ENCODE measurements at regions not wholly inside any gene's neighbourhood (a gene's known extent, or its start where the extent isn't known, plus 50 kb on each side); places are given as distances from the start of the nearest gene placed in this dataset.

GRCh38 chr5:62702126-62702525, 123.5 kb downstream of the LRRC70 start:
- no peaks in the 10 kb centered on the region for H3K9me3 ChIP-seq (ENCODE audit: low read length)
- no peak overlapping the region for H3K4me3 ChIP-seq (ENCODE audit: low read depth, low read length, poor library complexity, severe bottlenecking)
- no peak overlapping the region for H3K27ac ChIP-seq (ENCODE audit: low read depth, low read length, poor library complexity, severe bottlenecking)
- H3K79me2 ChIP-seq (ENCODE audit: insufficient read depth, low read length) = no peaks in the 10 kb centered on the region
- H3K27me3 ChIP-seq (ENCODE audit: insufficient read depth, low read length) = no peaks in the 10 kb centered on the region
- no peaks in the 10 kb centered on the region for H3K4me1 ChIP-seq (ENCODE audit: insufficient read depth, low read length, severe bottlenecking)
- H2AFZ ChIP-seq (ENCODE audit: low read length) = no peak overlapping the region
- H4K20me1 ChIP-seq (ENCODE audit: insufficient read depth, low read length) = no peaks in the 10 kb centered on the region
- H3K9me2 ChIP-seq (ENCODE audit: low read depth, low read length) = no peaks in the 10 kb centered on the region
- H3F3A ChIP-seq (ENCODE audit: insufficient read depth, low read length) = no peaks in the 10 kb centered on the region
- H3K4me2 ChIP-seq (ENCODE audit: low read length) = no peak overlapping the region
- H3K36me3 ChIP-seq (ENCODE audit: insufficient read depth, low read length) = no peaks in the 10 kb centered on the region
- no peak for TF ChIP-seq EZH2 (IDR thresholded peaks at IDR 0.05; ENCODE audit: borderline replicate concordance, low read length)
- no peak for TF ChIP-seq CTCF (IDR thresholded peaks at IDR 0.05; ENCODE audit: low read length)
- no peak overlapping the region for H3K9ac ChIP-seq (ENCODE audit: low read length)

- Histone ChIP-seq H3F3A (ENCODE audit: insufficient read depth, low read length) (no peaks in the 10 kb centered on the region), H3K9me2 (ENCODE audit: low read depth, low read length) (no peaks in the 10 kb centered on the region), H3K27me3 (ENCODE audit: insufficient read depth, low read length) (no peaks in the 10 kb centered on the region), H3K27ac (ENCODE audit: low read depth, low read length, poor library complexity, severe bottlenecking) (no peak overlapping the region), H3K79me2 (ENCODE audit: insufficient read depth, low read length) (no peaks in the 10 kb centered on the region), H4K20me1 (ENCODE audit: insufficient read depth, low read length) (no peaks in the 10 kb centered on the region), H3K4me3 (ENCODE audit: low read depth, low read length, poor library complexity, severe bottlenecking) (no peak overlapping the region), H3K4me2 (ENCODE audit: low read length) (no peak overlapping the region), H2AFZ (ENCODE audit: low read length) (no peak overlapping the region), H3K9me3 (ENCODE audit: low read length) (no peaks in the 10 kb centered on the region), H3K36me3 (ENCODE audit: insufficient read depth, low read length) (no peaks in the 10 kb centered on the region), H3K9ac (ENCODE audit: low read length) (no peak overlapping the region), H3K4me1 (ENCODE audit: insufficient read depth, low read length, severe bottlenecking) (no peaks in the 10 kb centered on the region)
- TF ChIP-seq EZH2 (IDR thresholded peaks at IDR 0.05; ENCODE audit: borderline replicate concordance, low read length) (no peak), CTCF (IDR thresholded peaks at IDR 0.05; ENCODE audit: low read length) (no peak)
Observed at GRCh38 chr5:62701036-62701435, 122.4 kb downstream of the LRRC70 start.

- H3K79me2 ChIP-seq (ENCODE audit: insufficient read depth, low read length) = no peaks in the 10 kb centered on the region
Observed at GRCh38 chr5:62698756-62699155, 120.1 kb downstream of the LRRC70 start.

More at GRCh38 chr5:62698756-62699155, 120.1 kb downstream of the LRRC70 start:
- no peaks in the 10 kb centered on the region for H4K20me1 ChIP-seq (ENCODE audit: insufficient read depth, low read length)
- no peaks in the 10 kb centered on the region for H3K9me2 ChIP-seq (ENCODE audit: low read depth, low read length)
- no peak overlapping the region for H3K27ac ChIP-seq (ENCODE audit: low read depth, low read length, poor library complexity, severe bottlenecking)
- H3F3A ChIP-seq (ENCODE audit: insufficient read depth, low read length) = no peaks in the 10 kb centered on the region
- H3K27me3 ChIP-seq (ENCODE audit: insufficient read depth, low read length) = no peaks in the 10 kb centered on the region
- no peak overlapping the region for H2AFZ ChIP-seq (ENCODE audit: low read length)
- no peak overlapping the region for H3K9ac ChIP-seq (ENCODE audit: low read length)
- no peaks in the 10 kb centered on the region for H3K9me3 ChIP-seq (ENCODE audit: low read length)
- H3K4me2 ChIP-seq (ENCODE audit: low read length) = no peak overlapping the region
- no peaks in the 10 kb centered on the region for H3K36me3 ChIP-seq (ENCODE audit: insufficient read depth, low read length)
- TF ChIP-seq EZH2 (IDR thresholded peaks at IDR 0.05; ENCODE audit: borderline replicate concordance, low read length) (no peak), CTCF (IDR thresholded peaks at IDR 0.05; ENCODE audit: low read length) (no peak)
- H3K4me1 ChIP-seq (ENCODE audit: insufficient read depth, low read length, severe bottlenecking) = no peaks in the 10 kb centered on the region
- H3K4me3 ChIP-seq (ENCODE audit: low read depth, low read length, poor library complexity, severe bottlenecking) = no peak overlapping the region

Data from OCI-LY1 (cell line).